KMS-11 (cell line): ENCODE measurements at regions not wholly inside any gene's neighbourhood (a gene's known extent, or its start where the extent isn't known, plus 50 kb on each side); places are given as distances from the start of the nearest gene placed in this dataset.

ENCODE experiments used
- H2AFZ ChIP-seq: fragments of 200-600 bp; sonication (generic); 2 replicates; pipeline ENCODE4 v1.6.1; 2016; ENCODE audit warnings: antibody characterized with exemption, mixed run types, low read depth
- H3K27ac ChIP-seq: fragments of 200-600 bp; sonication (generic); 2 replicates; pipeline ENCODE4 v1.6.1; 2016; ENCODE audit warnings: mild to moderate bottlenecking, mixed run types
- H3K27me3 ChIP-seq: fragments of 200-600 bp; sonication (generic); 2 replicates; pipeline ENCODE4 v1.6.1; 2017; ENCODE audit warnings: mild to moderate bottlenecking, low read depth, mixed run types, moderate library complexity; ENCODE audit not compliant: insufficient read depth
- H3K36me3 ChIP-seq: fragments of 200-600 bp; sonication (generic); 2 replicates; pipeline ENCODE4 v1.6.1; 2017; ENCODE audit warnings: mild to moderate bottlenecking, mixed run types; ENCODE audit not compliant: insufficient read depth
- H3K4me1 ChIP-seq: fragments of 200-600 bp; sonication (generic); 2 replicates; pipeline ENCODE4 v1.6.1; 2016; ENCODE audit warnings: mild to moderate bottlenecking, low read depth, mixed run types; ENCODE audit not compliant: poor library complexity, severe bottlenecking
- H3K4me2 ChIP-seq: fragments of 200-600 bp; sonication (generic); 2 replicates; pipeline ENCODE4 v1.7.0; 2016; ENCODE audit warnings: mild to moderate bottlenecking, mixed run types
- H3K4me3 ChIP-seq: fragments of 200-600 bp; sonication (generic); IDR thresholded peaks from 2 replicates; pipeline ENCODE4 v1.6.1; 2017; ENCODE audit warnings: low read depth, low read length, mixed read lengths; ENCODE audit not compliant: insufficient read depth
- H3K79me2 ChIP-seq: fragments of 200-600 bp; sonication (generic); 2 replicates; pipeline ENCODE4 v1.6.1; 2016; ENCODE audit warnings: low read depth, mixed run types; ENCODE audit not compliant: insufficient read depth
- H3K9ac ChIP-seq: fragments of 200-600 bp; sonication (generic); 2 replicates; pipeline ENCODE4 v1.6.1; 2016; ENCODE audit warnings: mild to moderate bottlenecking, mixed run types
- H4K20me1 ChIP-seq: fragments of 200-600 bp; sonication (generic); 2 replicates; pipeline ENCODE4 v1.6.1; 2016; ENCODE audit warnings: mild to moderate bottlenecking, mixed run types; ENCODE audit not compliant: insufficient read depth
- CTCF ChIP-seq: fragments of 200-600 bp; sonication (generic); conservative IDR thresholded peaks from 2 replicates; pipeline ENCODE4 v1.6.1; 2017; ENCODE audit warnings: low read depth, mild to moderate bottlenecking, antibody characterized with exemption, low read length, moderate library complexity, mixed read lengths

- H3K27ac ChIP-seq, result peak overlapping the region; percentile 18; the same call in 1 of the 2 replicates
- TF ChIP-seq CTCF, result no peak
Observed at GRCh38 chr17:22411185-22411784, 719.0 kb downstream of the KCNJ18 start.

GRCh38 chr17:22435231-22435974, 743.1 kb downstream of the KCNJ18 start:
- Histone ChIP-seq H3K36me3 (no peaks in the 10 kb centered on the region), H3K4me3 (no peak overlapping the region), H3K27me3 (no peaks in the 10 kb centered on the region), H3K4me1 (no peaks in the 10 kb centered on the region), H3K79me2 (no peaks in the 10 kb centered on the region), H4K20me1 (no peaks in the 10 kb centered on the region), H3K27ac (no peak overlapping the region), H2AFZ (no peak overlapping the region), H3K4me2 (no peak overlapping the region), H3K9ac (no peak overlapping the region)
- no peak for TF ChIP-seq CTCF

More at GRCh38 chr17:22411185-22411784, 719.0 kb downstream of the KCNJ18 start:
- peak overlapping the region; percentile 60 for H2AFZ ChIP-seq
- H3K27me3 ChIP-seq, result no peaks in the 10 kb centered on the region
- no peak overlapping the region for H3K4me3 ChIP-seq
- no peaks in the 10 kb centered on the region for H3K4me1 ChIP-seq
- peak overlapping the region; percentile 51; the same call in 1 of the 2 replicates for H3K9ac ChIP-seq
- peak overlapping the region; percentile 33; the same call in 1 of the 2 replicates for H3K4me2 ChIP-seq
- H3K79me2 ChIP-seq, result no peaks in the 10 kb centered on the region
- no peaks in the 10 kb centered on the region for H3K36me3 ChIP-seq
- H4K20me1 ChIP-seq, result no peaks in the 10 kb centered on the region

- Histone ChIP-seq H3K27me3 (no peaks in the 10 kb centered on the region), H2AFZ (no peak overlapping the region), H3K4me3 (no peak overlapping the region), H3K36me3 (no peaks in the 10 kb centered on the region), H3K27ac (no peak overlapping the region), H3K79me2 (no peaks in the 10 kb centered on the region), H3K4me2 (no peak overlapping the region), H3K9ac (no peak overlapping the region), H3K4me1 (no peaks in the 10 kb centered on the region), H4K20me1 (no peaks in the 10 kb centered on the region)
- no peak for TF ChIP-seq CTCF
Observed at GRCh38 chr17:22441776-22442175, 749.5 kb downstream of the KCNJ18 start.

- Histone ChIP-seq H2AFZ (no peak overlapping the region), H3K27me3 (no peaks in the 10 kb centered on the region), H3K4me2 (no peak overlapping the region), H3K36me3 (no peaks in the 10 kb centered on the region), H3K27ac (no peak overlapping the region), H3K9ac (no peak overlapping the region), H3K4me3 (no peak overlapping the region), H3K4me1 (no peaks in the 10 kb centered on the region), H3K79me2 (no peaks in the 10 kb centered on the region), H4K20me1 (no peaks in the 10 kb centered on the region)
- no peak for TF ChIP-seq CTCF
Observed at GRCh38 chr17:22443061-22443460, 750.7 kb downstream of the KCNJ18 start.
